H4 (cell line): ENCODE measurements at regions not wholly inside any gene's neighbourhood (a gene's known extent, or its start where the extent isn't known, plus 50 kb on each side); places are given as distances from the start of the nearest gene placed in this dataset.
"Not testable (repeated sequence)": the region's sequence is repeated elsewhere in the genome, so short reads cannot be mapped to it uniquely, and the experiment has no call there.

Experiments
- DNase-seq: peaks from one replicate; pipeline ENCODE4 v3.0.0-alpha.2; 2015; ENCODE audit warnings: low spot score

DNA sequence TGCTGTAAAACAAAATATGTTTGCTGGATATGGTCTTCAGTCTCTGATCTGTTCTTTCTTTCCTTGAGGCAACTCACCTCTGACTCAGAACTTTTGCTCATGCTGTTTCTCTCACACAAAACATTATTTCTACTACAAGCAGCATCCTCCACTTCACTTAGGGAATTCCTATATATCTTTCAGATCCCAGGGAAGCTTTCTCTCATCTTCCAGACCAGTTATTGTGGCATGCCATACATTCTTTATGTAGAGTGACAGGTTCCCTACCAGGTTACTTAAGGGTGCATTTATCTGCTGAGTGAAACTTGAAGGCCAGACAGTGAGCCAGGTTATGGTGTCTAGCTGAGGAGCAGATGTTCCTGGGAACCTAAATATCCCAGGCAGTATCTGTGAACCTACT, 1226.0 kb downstream of the CDH8 start:
- no peak for DNase-seq

DNA sequence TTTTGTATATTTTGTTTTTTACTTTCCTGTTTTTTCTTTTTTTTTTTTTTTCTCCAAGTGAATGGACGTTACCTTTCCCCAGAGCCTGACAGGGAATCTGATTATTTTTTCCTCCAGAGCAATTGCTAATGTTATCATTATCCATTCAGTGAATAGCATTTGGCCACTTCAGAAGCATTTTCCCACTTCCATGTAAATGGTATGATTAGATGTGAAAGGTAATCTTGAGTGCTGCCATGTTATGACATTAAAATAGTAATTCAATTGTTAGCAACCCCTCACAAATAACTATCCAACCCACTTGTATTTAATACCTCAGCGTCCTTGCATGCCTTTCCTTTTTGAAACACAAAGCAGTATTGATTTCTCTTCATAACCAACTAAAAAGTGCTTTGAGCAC, 1243.8 kb downstream of the CDH8 start:
- no peak for DNase-seq

DNA sequence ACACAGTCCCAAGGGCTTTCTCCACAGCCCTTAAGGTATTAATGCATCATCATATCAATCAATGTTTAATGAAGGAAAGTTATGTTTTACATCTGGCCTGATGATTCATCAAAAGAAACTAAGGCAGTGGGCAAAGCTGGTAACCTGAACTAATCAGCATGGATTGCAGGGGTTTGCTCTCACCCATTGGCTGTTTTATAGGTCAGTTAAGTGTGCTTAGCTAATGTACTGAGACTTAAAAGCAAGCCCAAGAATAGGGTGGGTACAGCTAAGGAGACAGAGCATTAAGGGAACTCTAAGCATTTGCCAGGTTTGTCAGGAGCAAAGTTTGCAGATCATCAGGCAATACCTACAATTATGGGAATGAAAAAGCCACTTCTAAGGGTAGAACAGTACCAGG, 1247.6 kb downstream of the CDH8 start:
- no peak for DNase-seq

GRCh38 chr16:60776281-60776680, 1260.0 kb downstream of the CDH8 start:
- DNase-seq = peak; percentile 18

GRCh38 chr16:60771138-60771537, 1265.1 kb downstream of the CDH8 start:
- DNase-seq = no peak

- not testable (repeated sequence) for DNase-seq
These were observed 1265.9 kb downstream of the CDH8 start for GRCh38 chr16:60770384-60770783.

- DNase-seq = no peak
These were observed 1272.4 kb downstream of the CDH8 start for GRCh38 chr16:60763869-60764268.

DNA sequence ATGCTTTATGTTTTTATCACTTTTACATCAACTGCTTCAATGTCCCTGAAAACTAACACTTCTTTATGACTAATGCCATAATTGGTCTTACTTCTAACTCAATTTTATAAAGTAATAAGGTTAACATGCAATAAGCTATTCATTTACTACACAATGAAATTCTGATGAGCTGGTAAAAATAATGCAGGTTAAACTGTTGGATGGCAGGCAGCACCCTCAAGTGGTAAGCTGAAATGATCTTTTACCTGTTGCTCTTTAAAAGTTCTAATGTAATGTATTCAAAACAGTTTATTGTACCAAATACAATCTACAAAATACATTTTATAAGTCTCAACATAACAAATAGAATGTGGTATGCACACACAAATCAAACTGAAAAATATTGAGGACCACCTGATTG, 1280.3 kb downstream of the CDH8 start:
- DNase-seq = no peak

DNA sequence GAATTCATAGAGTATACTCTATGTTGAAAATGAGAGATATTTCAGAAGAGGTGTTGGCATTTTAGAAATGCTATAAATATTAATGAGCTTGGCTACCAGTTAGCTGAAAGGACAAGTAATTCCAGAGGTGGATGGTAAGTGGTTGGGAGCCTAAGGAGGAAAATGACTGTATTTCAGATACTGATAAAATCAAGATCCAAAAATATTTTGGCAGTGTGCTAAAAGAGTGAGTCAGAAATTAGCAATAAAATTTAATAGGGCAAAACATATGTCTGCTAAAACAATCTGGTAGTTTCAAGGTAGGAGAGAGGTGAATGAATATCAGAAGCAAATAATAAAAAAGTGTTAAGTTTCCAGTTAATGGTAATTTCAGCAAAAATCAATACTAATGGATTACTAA, 1287.9 kb downstream of the CDH8 start:
- DNase-seq = no peak

GRCh38 chr16:60744198-60744597, 1292.0 kb downstream of the CDH8 start:
- DNase-seq = no peak

DNA sequence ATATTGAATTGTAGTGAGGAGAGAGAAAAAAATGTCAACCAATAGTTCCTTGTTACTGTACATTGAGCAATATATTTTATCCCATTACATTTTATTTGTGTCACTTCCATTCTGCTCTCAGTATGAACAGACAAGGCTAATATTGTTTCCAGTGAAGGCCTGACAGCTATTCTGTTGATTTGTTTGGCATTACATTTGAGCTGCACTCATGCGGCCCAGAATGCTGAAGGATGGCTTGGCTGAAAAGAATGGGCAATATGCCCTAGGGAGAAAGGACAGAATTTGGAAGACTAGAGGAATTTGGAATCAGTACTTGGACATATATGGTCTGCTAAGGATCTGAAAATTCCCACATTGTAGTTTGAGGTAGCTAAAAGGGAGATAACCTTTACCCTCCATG, 1294.4 kb downstream of the CDH8 start:
- DNase-seq = no peak

DNA sequence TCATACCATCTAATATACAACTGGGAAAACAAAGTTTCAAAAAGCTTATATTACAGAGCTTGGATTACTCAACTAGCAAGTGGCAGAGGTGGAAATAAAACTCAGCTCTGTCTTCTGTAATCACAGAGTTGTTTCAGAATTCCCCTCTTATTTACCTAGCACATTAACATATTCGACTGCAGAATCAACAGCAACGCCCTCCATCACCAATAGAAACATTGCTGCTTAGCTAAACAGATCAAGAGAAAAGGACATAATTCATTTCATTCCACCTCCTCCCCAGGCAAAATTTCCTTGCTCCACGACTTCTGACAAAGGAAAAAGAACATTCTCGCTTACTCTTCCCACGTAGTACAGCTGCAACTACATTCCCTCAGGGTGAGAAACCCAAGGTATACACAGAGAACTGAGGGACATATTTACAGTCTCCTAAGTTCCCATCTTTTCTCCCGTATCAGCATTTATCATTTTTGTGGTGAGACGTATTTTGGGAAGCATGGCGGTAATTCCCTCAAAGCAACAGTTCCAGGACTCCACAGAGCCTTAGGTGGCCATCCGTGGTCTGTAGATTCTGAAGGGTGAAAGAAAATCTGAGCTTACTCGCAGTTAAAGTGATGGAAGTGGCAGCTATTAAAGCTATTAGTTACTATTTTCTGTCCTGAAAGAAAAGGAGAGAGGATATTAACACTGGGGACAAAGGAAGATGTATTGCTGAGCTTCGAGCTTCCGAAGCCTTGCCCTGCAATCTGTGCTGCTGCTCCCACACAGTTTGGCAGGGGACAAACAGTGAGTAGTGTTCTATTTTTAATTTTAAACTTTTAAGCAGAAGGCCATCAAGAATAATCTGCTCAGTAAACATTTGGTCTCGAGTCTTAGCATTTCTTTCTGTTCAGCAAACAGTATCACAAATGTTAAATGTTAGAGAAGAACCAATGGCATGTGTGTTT, 1296.2 kb downstream of the CDH8 start:
- no peak for DNase-seq

DNA sequence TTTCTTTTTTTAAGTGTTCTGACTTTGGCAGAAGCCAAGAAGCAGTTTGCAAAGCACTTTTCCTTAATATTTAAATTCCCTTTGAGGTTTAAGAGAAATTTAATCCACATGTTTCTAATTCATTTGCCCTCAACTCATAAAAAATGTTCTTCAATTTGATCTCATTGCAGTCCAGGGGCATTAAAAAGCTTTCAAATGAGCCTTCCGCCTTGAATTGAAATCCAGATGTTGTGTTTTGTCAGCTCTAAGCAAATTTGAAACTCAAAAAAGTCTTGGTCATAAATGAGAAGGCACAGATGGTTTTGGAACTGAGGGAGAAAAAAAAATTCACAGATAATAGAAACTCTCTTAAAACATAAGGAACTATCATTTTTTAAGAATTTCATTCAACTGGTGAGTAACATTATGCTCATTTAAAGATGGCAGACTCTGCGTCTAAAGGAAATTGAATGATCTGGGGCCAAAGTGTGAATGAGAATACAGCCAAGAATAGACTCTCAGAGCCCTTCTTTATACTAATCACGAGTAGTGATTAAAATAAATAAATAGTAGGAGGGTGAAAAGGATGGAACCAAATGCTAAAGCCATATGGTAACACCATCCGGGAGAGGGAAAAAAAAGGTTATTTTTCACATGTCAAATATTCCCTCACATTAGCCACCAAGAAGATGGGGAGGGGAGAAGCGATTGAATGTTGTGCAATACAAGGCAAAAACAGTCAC, 1304.7 kb downstream of the CDH8 start:
- DNase-seq = no peak

GRCh38 chr16:60729051-60729450, 1307.2 kb downstream of the CDH8 start:
- DNase-seq = no peak

GRCh38 chr16:60727851-60728250, 1308.4 kb downstream of the CDH8 start:
- DNase-seq = no peak

DNA sequence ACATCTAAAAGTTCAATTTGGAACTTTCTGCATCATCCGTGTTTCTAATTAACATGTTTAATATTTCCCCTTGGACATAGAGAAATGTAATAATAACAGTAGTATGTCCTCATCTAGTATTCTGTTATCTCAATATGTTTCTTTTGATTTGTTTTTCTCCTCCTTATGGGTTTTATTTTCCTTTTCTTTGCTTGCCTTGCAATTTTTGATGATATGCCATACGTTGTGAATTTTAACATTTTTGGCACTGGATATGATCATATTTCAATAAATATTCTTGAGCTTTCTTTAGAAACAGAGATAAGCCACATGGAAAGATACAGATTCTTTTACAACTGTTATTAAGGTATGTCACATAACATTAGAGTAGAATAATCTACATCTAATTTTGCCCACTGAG, 1316.2 kb downstream of the CDH8 start:
- DNase-seq = no peak

DNA sequence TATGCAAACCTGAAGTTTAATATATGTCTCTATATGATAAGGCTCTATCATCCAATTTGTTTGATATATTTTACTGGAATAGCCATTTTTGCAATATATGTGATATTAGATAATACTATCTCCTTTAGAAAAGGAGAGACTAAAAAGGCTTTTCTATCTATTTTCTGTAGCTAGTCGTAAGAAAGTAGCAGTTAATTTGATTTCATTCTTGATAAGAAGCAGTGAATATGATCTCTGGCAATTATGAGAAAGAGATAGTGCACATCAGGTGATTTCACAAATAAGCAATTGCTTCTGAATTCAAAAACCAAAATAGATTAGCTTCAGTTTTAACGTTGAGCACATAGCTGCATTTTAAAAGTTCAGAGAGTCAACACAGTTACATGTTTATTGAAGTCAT, 1318.4 kb downstream of the CDH8 start:
- no peak for DNase-seq

- DNase-seq = no peak
These were observed 1324.1 kb downstream of the CDH8 start for GRCh38 chr16:60712144-60712543.

DNA sequence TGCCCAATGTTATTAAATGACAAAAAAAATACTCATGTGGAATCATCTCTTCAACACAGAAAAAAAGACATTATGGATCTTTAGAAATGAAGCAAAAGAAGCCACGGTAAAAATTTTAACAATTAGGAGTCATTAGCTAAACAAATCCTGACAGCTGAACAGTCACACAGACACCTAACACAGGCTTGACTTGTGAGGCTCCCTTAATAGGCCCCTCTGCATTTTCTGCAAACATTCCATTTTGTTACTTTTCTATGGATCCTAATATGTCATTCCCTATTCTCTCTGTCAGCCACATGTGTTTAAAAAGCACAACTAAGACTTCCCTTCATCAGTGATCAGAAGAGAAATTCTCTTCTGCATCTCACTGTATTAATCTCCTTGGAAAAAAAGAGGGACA, 1331.5 kb downstream of the CDH8 start:
- no peak for DNase-seq

- no peak for DNase-seq
These were observed 1333.1 kb downstream of the CDH8 start for GRCh38 chr16:60703096-60703495.

- no peak for DNase-seq
These were observed 1349.4 kb downstream of the CDH8 start for GRCh38 chr16:60686824-60687223.

DNA sequence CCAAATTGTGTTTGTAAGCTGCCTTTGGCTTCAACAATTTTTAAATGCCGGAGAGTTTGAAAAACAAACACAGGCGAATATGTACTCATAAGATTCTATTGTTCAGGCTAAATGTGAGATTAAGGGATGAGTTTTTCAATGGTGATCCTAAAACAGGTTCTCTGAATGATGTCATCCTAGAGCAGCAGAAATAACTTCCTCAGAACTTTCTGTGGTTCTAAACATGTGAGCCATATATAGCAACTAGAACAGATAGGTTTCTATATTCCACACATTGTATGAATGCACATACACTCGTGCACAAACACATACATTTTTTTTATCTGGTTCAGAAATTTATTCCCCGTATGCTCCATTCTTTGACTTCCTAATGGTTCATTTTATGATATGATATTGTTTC, 1352.2 kb downstream of the CDH8 start:
- DNase-seq = no peak

- no peak for DNase-seq
These were observed 1354.0 kb downstream of the CDH8 start for GRCh38 chr16:60682219-60682618.
